Gastrocnemius medialis (tissue), 4 donors: ENCODE measurements at regions not wholly inside any gene's neighbourhood (a gene's known extent, or its start where the extent isn't known, plus 50 kb on each side); places are given as distances from the start of the nearest gene placed in this dataset.

ENCODE experiments used
- CTCF ChIP-seq, 5 experiments: fragments of 450-650 bp in 3 of 5; fragments of 200-600 bp in 2 of 5; sonication (generic) in 2 of 5; IDR thresholded peaks in 4 of 5; conservative IDR thresholded peaks in 1 of 5; 1 replicate in 4 of 5; 2 replicates in 1 of 5; pipeline ENCODE4 v1.5.1; 2016 to 2019; ENCODE audit warnings: antibody characterized with exemption in 5 of 5, mild to moderate bottlenecking in 3 of 5, moderate library complexity in 3 of 5
- POLR2A ChIP-seq, 2 donors: fragments of 450-650 bp; IDR thresholded peaks; one replicate each; pipeline ENCODE4 v1.6.1; 2017; ENCODE audit warnings: antibody characterized with exemption in 2 of 2, mild to moderate bottlenecking in 2 of 2, moderate library complexity in 2 of 2

DNA sequence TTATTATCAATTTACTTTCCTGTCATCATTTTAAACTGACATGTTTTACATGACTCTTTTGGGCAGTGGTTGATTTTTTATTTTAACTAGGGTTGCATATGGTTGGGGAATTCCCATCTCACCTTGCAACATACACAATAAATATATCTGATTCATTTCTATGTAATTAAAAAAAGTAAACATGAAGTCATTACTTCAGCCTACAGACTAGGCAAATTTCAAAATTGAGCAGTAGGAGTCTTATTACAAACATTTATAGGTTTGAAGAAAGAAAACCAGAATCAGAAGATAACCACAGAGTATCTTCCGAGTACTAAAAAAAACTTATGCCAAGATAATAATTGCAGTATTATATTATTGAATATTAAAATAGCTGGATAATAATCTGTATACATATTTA is 377.0 kb upstream of the VRK2 start:
- TF ChIP-seq CTCF (IDR thresholded peaks at IDR 0.05 in 4 of 5, conservative IDR thresholded peaks at IDR 0.05 in 1 of 5) (no peak), POLR2A (IDR thresholded peaks at IDR 0.05) (no peak)
